ENCODE measurements at regions not wholly inside any gene's neighbourhood (a gene's known extent, or its start where the extent isn't known, plus 50 kb on each side); places are given as distances from the start of the nearest gene placed in this dataset.

- no peak for TF ChIP-seq CTCF (conservative IDR thresholded peaks at IDR 0.05)
- TF ChIP-seq EZH2 (IDR thresholded peaks at IDR 0.05; ENCODE audit: low read depth): no peak
These were observed 355.1 kb downstream of the SMOC2 start for GRCh38 chr6:168796106-168796505.
